ENCODE measurements at regions not wholly inside any gene's neighbourhood (a gene's known extent, or its start where the extent isn't known, plus 50 kb on each side); places are given as distances from the start of the nearest gene placed in this dataset.
"Not testable (repeated sequence)": the region's sequence is repeated elsewhere in the genome, so short reads cannot be mapped to it uniquely, and the experiment has no call there.

- Histone ChIP-seq H3K27ac (ENCODE audit: low read depth, low read length) (no peak overlapping the region), H3K27me3 (ENCODE audit: insufficient read depth, low read length) (0 out of 2 replicates have a peak, but pooled peaks cover 10% of the 10 kb centered on the region), H4K20me1 (ENCODE audit: insufficient read depth) (no peaks in the 10 kb centered on the region), H3K36me3 (ENCODE audit: control insufficient read depth in 1 of 2, insufficient read depth in 2 of 2, low read length in 2 of 2) (no peaks in the 10 kb centered on the region), H3K4me3 (replicated peaks in 1 of 2; ENCODE audit: low read depth in 1 of 2, low read length in 2 of 2) (no peak overlapping the region), H3K9me2 (ENCODE audit: insufficient read depth) (no peaks in the 10 kb centered on the region), H3K9me3 (ENCODE audit: control insufficient read depth in 1 of 2, insufficient read depth in 1 of 2, low read depth in 1 of 2, low read length in 2 of 2) (no peaks in the 10 kb centered on the region), H3K4me1 (ENCODE audit: control insufficient read depth in 1 of 2, insufficient read depth in 2 of 2, low read length in 2 of 2) (no peaks in the 10 kb centered on the region), H3K9ac (ENCODE audit: low read length) (no peak overlapping the region), H3K79me2 (ENCODE audit: insufficient read depth, low read length) (no peaks in the 10 kb centered on the region), H3K4me2 (ENCODE audit: low read length) (no peak overlapping the region), H2AFZ (ENCODE audit: low read depth, low read length, poor library complexity, severe bottlenecking) (no peak overlapping the region)
- ChIA-PET RAD21 (ENCODE audit: low non-redundant PET in 1 of 2, low total read pairs in 2 of 2, uncharacterized antibody in 2 of 2, unreplicated experiment in 2 of 2) (no interaction called here), CTCF (no interaction called here), POLR2A (no interaction called here)
- DNase-seq (ENCODE audit: low read depth, low spot score) (no peak), ATAC-seq (no peak)
- TF ChIP-seq SP1 (IDR thresholded peaks at IDR 0.05; ENCODE audit: low read depth) (no peak), FOSL1 (IDR thresholded peaks at IDR 0.05; ENCODE audit: low read depth) (no peak), CEBPB (IDR thresholded peaks at IDR 0.05; ENCODE audit: low read depth) (no peak)
- no TSS peak for BruUV-seq (replicated peaks)
- intact Hi-C loops (cut with micrococcal nuclease) = no loop called here
These were observed 174.2 kb downstream of the RTP5 start for GRCh38 chr2:242043538-242044312.

DNA sequence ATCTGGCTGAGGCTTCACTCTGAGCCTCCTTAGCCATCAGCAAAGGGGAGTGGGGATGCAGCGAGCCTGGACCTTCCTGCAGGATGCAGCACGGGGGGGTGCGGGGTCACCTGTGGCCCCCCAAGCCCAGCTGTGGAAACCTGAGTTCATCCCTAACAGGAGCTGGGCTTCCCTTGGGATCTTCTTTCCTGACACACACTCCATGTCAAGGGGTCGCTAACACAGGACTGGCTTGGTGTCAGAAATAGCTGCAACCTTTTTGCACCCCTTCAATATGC, 174.7 kb downstream of the RTP5 start:
- H3K79me2 ChIP-seq (ENCODE audit: insufficient read depth, low read length) = no peaks in the 10 kb centered on the region
- intact Hi-C loops (cut with micrococcal nuclease) = no loop called here

GRCh38 chr2:242045596-242046144, 176.1 kb downstream of the RTP5 start:
- H3K9me2 ChIP-seq (ENCODE audit: insufficient read depth); RAD21 ChIA-PET (ENCODE audit: low non-redundant PET in 1 of 2, low total read pairs in 2 of 2, uncharacterized antibody in 2 of 2, unreplicated experiment in 2 of 2): not testable (repeated sequence)

More for the DNA sequence above, 174.7 kb downstream of the RTP5 start:
- Histone ChIP-seq H3K27ac (ENCODE audit: low read depth, low read length) (no peak overlapping the region), H2AFZ (ENCODE audit: low read depth, low read length, poor library complexity, severe bottlenecking) (no peak overlapping the region), H4K20me1 (ENCODE audit: insufficient read depth) (no peaks in the 10 kb centered on the region), H3K9ac (ENCODE audit: low read length) (no peak overlapping the region), H3K4me1 (ENCODE audit: control insufficient read depth in 1 of 2, insufficient read depth in 2 of 2, low read length in 2 of 2) (no peaks in the 10 kb centered on the region), H3K9me3 (ENCODE audit: control insufficient read depth in 1 of 2, insufficient read depth in 1 of 2, low read depth in 1 of 2, low read length in 2 of 2) (no peaks in the 10 kb centered on the region), H3K4me2 (ENCODE audit: low read length) (no peak overlapping the region), H3K4me3 (replicated peaks in 1 of 2; ENCODE audit: low read depth in 1 of 2, low read length in 2 of 2) (no peak overlapping the region), H3K9me2 (ENCODE audit: insufficient read depth) (no peaks in the 10 kb centered on the region), H3K27me3 (ENCODE audit: insufficient read depth, low read length) (0 out of 2 replicates have a peak, but pooled peaks cover 12% of the 10 kb centered on the region), H3K36me3 (ENCODE audit: control insufficient read depth in 1 of 2, insufficient read depth in 2 of 2, low read length in 2 of 2) (no peaks in the 10 kb centered on the region)
- POLR2A ChIA-PET = no interaction called here
- no TSS peak for BruUV-seq (replicated peaks)
- TF ChIP-seq EZH2 (IDR thresholded peaks at IDR 0.05) = no peak
- TF ChIP-seq CBX3 (IDR thresholded peaks at IDR 0.05; ENCODE audit: low read depth) = no peak
- no peak for TF ChIP-seq ZFX (IDR thresholded peaks at IDR 0.05)
- no peak for TF ChIP-seq POLR2A (IDR thresholded peaks at IDR 0.05; ENCODE audit: borderline replicate concordance, extremely low read depth, insufficient read depth, insufficient read length)
- no peak for TF ChIP-seq POLR2AphosphoS5 (IDR thresholded peaks at IDR 0.05; ENCODE audit: low read depth, low read length)
- no peak for TF ChIP-seq FOSL1 (IDR thresholded peaks at IDR 0.05; ENCODE audit: low read depth)
- ATAC-seq (no peak), DNase-seq (ENCODE audit: low read depth, low spot score) (no peak)
- CTCF ChIA-PET = no interaction called here
- RAD21 ChIA-PET (ENCODE audit: low non-redundant PET in 1 of 2, low total read pairs in 2 of 2, uncharacterized antibody in 2 of 2, unreplicated experiment in 2 of 2) = no interaction called here

More at GRCh38 chr2:242045596-242046144, 176.1 kb downstream of the RTP5 start:
- POLR2A ChIA-PET; H3K9me3 ChIP-seq (ENCODE audit: control insufficient read depth in 1 of 2, insufficient read depth in 1 of 2, low read depth in 1 of 2, low read length in 2 of 2); H4K20me1 ChIP-seq (ENCODE audit: insufficient read depth); H2AFZ ChIP-seq (ENCODE audit: low read depth, low read length, poor library complexity, severe bottlenecking); H3K4me2 ChIP-seq (ENCODE audit: low read length); intact Hi-C loops (cut with micrococcal nuclease); DNase-seq (ENCODE audit: low read depth, low spot score); H3K27ac ChIP-seq (ENCODE audit: low read depth, low read length); H3K79me2 ChIP-seq (ENCODE audit: insufficient read depth, low read length); BruUV-seq (replicated peaks); H3K4me1 ChIP-seq (ENCODE audit: control insufficient read depth in 1 of 2, insufficient read depth in 2 of 2, low read length in 2 of 2); CTCF ChIA-PET; H3K36me3 ChIP-seq (ENCODE audit: control insufficient read depth in 1 of 2, insufficient read depth in 2 of 2, low read length in 2 of 2); ATAC-seq; H3K4me3 ChIP-seq (replicated peaks in 1 of 2; ENCODE audit: low read depth in 1 of 2, low read length in 2 of 2); H3K9ac ChIP-seq (ENCODE audit: low read length): not testable (repeated sequence)
- peaks cover 18% of the 10 kb centered on the region; the same call in 1 of the 2 replicates for H3K27me3 ChIP-seq (ENCODE audit: insufficient read depth, low read length)
